KMS-11 (cell line): ENCODE measurements at regions not wholly inside any gene's neighbourhood (a gene's known extent, or its start where the extent isn't known, plus 50 kb on each side); places are given as distances from the start of the nearest gene placed in this dataset.

ENCODE experiments used
- H2AFZ ChIP-seq: fragments of 200-600 bp; sonication (generic); 2 replicates; pipeline ENCODE4 v1.6.1; 2016; ENCODE audit warnings: antibody characterized with exemption, mixed run types, low read depth
- H3K27ac ChIP-seq: fragments of 200-600 bp; sonication (generic); 2 replicates; pipeline ENCODE4 v1.6.1; 2016; ENCODE audit warnings: mild to moderate bottlenecking, mixed run types
- H3K27me3 ChIP-seq: fragments of 200-600 bp; sonication (generic); 2 replicates; pipeline ENCODE4 v1.6.1; 2017; ENCODE audit warnings: mild to moderate bottlenecking, low read depth, mixed run types, moderate library complexity; ENCODE audit not compliant: insufficient read depth
- H3K36me3 ChIP-seq: fragments of 200-600 bp; sonication (generic); 2 replicates; pipeline ENCODE4 v1.6.1; 2017; ENCODE audit warnings: mild to moderate bottlenecking, mixed run types; ENCODE audit not compliant: insufficient read depth
- H3K4me1 ChIP-seq: fragments of 200-600 bp; sonication (generic); 2 replicates; pipeline ENCODE4 v1.6.1; 2016; ENCODE audit warnings: mild to moderate bottlenecking, low read depth, mixed run types; ENCODE audit not compliant: poor library complexity, severe bottlenecking
- H3K4me2 ChIP-seq: fragments of 200-600 bp; sonication (generic); 2 replicates; pipeline ENCODE4 v1.7.0; 2016; ENCODE audit warnings: mild to moderate bottlenecking, mixed run types
- H3K4me3 ChIP-seq: fragments of 200-600 bp; sonication (generic); IDR thresholded peaks from 2 replicates; pipeline ENCODE4 v1.6.1; 2017; ENCODE audit warnings: low read depth, low read length, mixed read lengths; ENCODE audit not compliant: insufficient read depth
- H3K79me2 ChIP-seq: fragments of 200-600 bp; sonication (generic); 2 replicates; pipeline ENCODE4 v1.6.1; 2016; ENCODE audit warnings: low read depth, mixed run types; ENCODE audit not compliant: insufficient read depth
- H3K9ac ChIP-seq: fragments of 200-600 bp; sonication (generic); 2 replicates; pipeline ENCODE4 v1.6.1; 2016; ENCODE audit warnings: mild to moderate bottlenecking, mixed run types
- H4K20me1 ChIP-seq: fragments of 200-600 bp; sonication (generic); 2 replicates; pipeline ENCODE4 v1.6.1; 2016; ENCODE audit warnings: mild to moderate bottlenecking, mixed run types; ENCODE audit not compliant: insufficient read depth
- TF ChIP-seq, protein P1 (sequence below): fragments of 200-600 bp; sonication (generic); conservative IDR thresholded peaks from 2 replicates; pipeline ENCODE4 v1.6.1; 2017; ENCODE audit warnings: low read depth, mild to moderate bottlenecking, antibody characterized with exemption, low read length, moderate library complexity, mixed read lengths

DNA sequence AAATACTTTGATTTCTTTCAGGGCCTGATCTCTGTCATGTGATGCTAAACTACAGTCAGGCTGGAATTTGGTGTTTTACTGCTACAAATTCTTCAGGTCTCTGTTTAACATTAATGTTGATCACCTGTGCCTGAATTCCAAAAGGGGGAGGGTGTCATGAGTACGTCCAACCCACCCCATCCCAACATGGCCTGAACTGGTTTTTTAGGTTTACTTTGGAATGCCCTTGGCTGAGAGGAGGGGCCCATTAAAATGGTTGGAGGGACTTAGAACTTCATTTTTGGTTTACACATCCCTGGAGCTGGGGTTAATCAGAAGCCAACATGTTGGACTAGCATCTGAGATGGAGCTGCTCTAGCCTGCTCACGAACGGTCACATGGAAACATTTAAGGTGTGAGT is 60.8 kb upstream of the CFAP46 start:
- Histone ChIP-seq H3K4me1 (no peaks in the 10 kb centered on the region), H3K27me3 (peaks cover 22% of the 10 kb centered on the region; the same call in 1 of the 2 replicates), H3K4me2 (no peak overlapping the region), H3K79me2 (no peaks in the 10 kb centered on the region), H3K36me3 (no peaks in the 10 kb centered on the region), H3K27ac (no peak overlapping the region), H2AFZ (no peak overlapping the region), H4K20me1 (no peaks in the 10 kb centered on the region), H3K9ac (no peak overlapping the region), H3K4me3 (no peak overlapping the region)
- TF ChIP-seq, protein P1, sequence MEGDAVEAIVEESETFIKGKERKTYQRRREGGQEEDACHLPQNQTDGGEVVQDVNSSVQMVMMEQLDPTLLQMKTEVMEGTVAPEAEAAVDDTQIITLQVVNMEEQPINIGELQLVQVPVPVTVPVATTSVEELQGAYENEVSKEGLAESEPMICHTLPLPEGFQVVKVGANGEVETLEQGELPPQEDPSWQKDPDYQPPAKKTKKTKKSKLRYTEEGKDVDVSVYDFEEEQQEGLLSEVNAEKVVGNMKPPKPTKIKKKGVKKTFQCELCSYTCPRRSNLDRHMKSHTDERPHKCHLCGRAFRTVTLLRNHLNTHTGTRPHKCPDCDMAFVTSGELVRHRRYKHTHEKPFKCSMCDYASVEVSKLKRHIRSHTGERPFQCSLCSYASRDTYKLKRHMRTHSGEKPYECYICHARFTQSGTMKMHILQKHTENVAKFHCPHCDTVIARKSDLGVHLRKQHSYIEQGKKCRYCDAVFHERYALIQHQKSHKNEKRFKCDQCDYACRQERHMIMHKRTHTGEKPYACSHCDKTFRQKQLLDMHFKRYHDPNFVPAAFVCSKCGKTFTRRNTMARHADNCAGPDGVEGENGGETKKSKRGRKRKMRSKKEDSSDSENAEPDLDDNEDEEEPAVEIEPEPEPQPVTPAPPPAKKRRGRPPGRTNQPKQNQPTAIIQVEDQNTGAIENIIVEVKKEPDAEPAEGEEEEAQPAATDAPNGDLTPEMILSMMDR, result no peak

DNA sequence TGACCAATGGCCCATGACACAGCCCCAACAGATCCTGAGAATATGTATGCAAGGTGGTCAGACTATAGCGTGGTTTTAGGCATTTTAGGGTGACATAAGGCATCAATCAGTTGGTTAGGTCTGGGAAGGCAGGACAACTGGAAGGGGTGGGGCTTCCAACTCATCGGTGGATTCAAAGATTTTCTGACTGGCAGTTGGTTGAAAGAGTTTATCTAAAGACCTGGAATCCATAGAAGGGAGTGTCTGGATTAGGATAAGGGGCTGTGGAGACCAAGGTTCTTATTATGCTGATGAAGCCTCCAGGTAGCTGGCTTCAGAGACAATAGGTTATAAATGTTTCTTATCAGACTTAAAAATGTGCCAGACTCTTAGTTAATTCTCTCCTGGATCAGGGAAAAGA is 60.3 kb upstream of the CFAP46 start:
- no peak overlapping the region for H3K9ac ChIP-seq
- no peak overlapping the region for H3K4me2 ChIP-seq
- no peaks in the 10 kb centered on the region for H3K79me2 ChIP-seq
- no peaks in the 10 kb centered on the region for H3K36me3 ChIP-seq
- H3K27me3 ChIP-seq, result peaks cover 19% of the 10 kb centered on the region; the same call in 1 of the 2 replicates
- no peak overlapping the region for H3K4me3 ChIP-seq
- TF ChIP-seq, protein P1, result no peak
- no peaks in the 10 kb centered on the region for H3K4me1 ChIP-seq
- H4K20me1 ChIP-seq, result no peaks in the 10 kb centered on the region
- H2AFZ ChIP-seq, result no peak overlapping the region
- H3K27ac ChIP-seq, result no peak overlapping the region

DNA sequence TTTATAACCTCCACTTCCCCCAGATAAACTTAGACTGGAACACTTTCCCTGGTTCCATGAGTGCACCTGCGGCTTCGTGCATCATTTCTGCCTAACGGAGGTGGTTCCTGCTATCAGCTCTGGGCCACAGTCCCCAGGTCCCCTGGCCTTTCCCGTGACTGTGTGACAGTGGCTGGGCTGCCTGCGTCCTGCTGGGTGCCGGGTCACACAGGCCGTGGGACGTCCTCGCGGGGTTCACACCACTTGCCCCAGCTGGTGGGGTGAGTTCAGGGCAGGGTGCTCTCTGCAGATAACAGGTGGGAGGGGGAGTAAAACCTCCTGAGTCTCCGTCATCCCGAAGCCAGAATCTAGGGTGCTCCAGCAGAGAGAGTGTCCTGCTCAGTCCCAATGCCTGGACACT is 58.7 kb upstream of the CFAP46 start:
- H3K27me3 ChIP-seq, result peaks cover 23% of the 10 kb centered on the region; the same call in 1 of the 2 replicates
- no peak overlapping the region for H3K9ac ChIP-seq

DNA sequence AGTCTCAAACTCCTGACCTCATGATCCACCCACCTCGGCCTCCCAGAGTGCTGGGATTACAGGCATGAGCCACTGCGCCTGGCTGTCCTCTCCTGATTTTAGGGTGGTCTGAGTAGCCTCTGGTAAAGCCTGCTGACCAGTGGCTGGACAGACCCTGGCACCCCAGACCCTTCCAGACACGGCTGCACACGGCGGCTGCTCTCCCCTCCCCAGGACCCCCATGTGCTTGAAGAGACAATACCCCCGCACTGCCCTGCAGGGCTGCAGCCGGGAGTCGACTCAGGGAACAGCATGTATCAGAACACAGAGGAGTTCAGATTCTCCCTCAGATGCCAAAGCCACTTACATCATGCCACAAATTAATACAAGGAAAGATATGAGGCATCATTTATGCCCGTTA is 58.3 kb upstream of the CFAP46 start:
- Histone ChIP-seq H3K27me3 (peaks cover 23% of the 10 kb centered on the region; the same call in 1 of the 2 replicates), H3K4me3 (no peak overlapping the region)
- TF ChIP-seq, protein P1, result no peak

More for the DNA sequence above, 58.7 kb upstream of the CFAP46 start:
- H3K4me2 ChIP-seq, result no peak overlapping the region
- no peaks in the 10 kb centered on the region for H3K79me2 ChIP-seq
- H3K4me1 ChIP-seq, result no peaks in the 10 kb centered on the region
- TF ChIP-seq, protein P1, result no peak
- no peaks in the 10 kb centered on the region for H3K36me3 ChIP-seq
- H3K27ac ChIP-seq, result no peak overlapping the region
- H2AFZ ChIP-seq, result no peak overlapping the region
- no peaks in the 10 kb centered on the region for H4K20me1 ChIP-seq
- no peak overlapping the region for H3K4me3 ChIP-seq

More for the DNA sequence above, 58.3 kb upstream of the CFAP46 start:
- no peaks in the 10 kb centered on the region for H3K79me2 ChIP-seq
- no peaks in the 10 kb centered on the region for H3K36me3 ChIP-seq
- H2AFZ ChIP-seq, result no peak overlapping the region
- no peaks in the 10 kb centered on the region for H3K4me1 ChIP-seq
- no peaks in the 10 kb centered on the region for H4K20me1 ChIP-seq
- H3K9ac ChIP-seq, result no peak overlapping the region
- no peak overlapping the region for H3K4me2 ChIP-seq
- no peak overlapping the region for H3K27ac ChIP-seq
